ENCODE measurements at regions not wholly inside any gene's neighbourhood (a gene's known extent, or its start where the extent isn't known, plus 50 kb on each side); places are given as distances from the start of the nearest gene placed in this dataset.

DNA sequence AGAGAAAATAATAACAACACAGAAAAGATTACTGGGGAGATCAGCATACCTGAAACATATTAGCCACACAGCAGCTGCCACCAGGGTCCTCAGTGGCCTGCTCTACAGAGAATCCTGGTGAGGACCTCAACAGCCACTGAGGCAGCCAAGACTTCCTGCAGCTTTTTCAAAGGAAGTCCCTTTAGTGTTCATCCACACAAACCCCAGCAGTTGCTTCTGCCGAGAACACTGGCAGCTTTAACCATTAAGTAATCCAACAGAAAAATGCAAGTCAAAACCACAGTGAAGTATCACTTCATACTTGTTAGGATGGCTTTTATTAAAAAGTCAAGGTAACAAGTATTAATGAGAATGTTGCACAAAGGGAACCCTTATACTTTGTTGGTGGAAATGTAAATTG is 542.0 kb upstream of the GCFC2 start:
- no peaks in the 10 kb centered on the region for H3K27me3 ChIP-seq (ENCODE audit: insufficient read depth, low read length, poor library complexity, severe bottlenecking)
- H3K36me3 ChIP-seq (ENCODE audit: insufficient read depth, low read length): no peaks in the 10 kb centered on the region
- H3K9me2 ChIP-seq (replicated peaks; ENCODE audit: low read depth, low read length): no peaks in the 10 kb centered on the region
- H3K9ac ChIP-seq (ENCODE audit: low read depth, low read length, poor library complexity, severe bottlenecking): no peak overlapping the region
- no peaks in the 10 kb centered on the region for H3F3A ChIP-seq (ENCODE audit: low read depth)
- H3K4me3 ChIP-seq (ENCODE audit: low read length, poor library complexity, severe bottlenecking): no peak overlapping the region
- no peaks in the 10 kb centered on the region for H3K9me3 ChIP-seq (ENCODE audit: insufficient read depth, low read depth, low read length)
- no peaks in the 10 kb centered on the region for H3K79me2 ChIP-seq (ENCODE audit: insufficient read depth, low read length)
- H2AFZ ChIP-seq (ENCODE audit: low read length): no peak overlapping the region
- H4K20me1 ChIP-seq (ENCODE audit: insufficient read depth, low read length, poor library complexity, severe bottlenecking): no peaks in the 10 kb centered on the region
- no peak overlapping the region for H3K4me2 ChIP-seq (ENCODE audit: low read depth, low read length, poor library complexity, severe bottlenecking)
- no peaks in the 10 kb centered on the region for H3K4me1 ChIP-seq (ENCODE audit: insufficient read depth, low read length, poor library complexity, severe bottlenecking)
- TF ChIP-seq CTCF (conservative IDR thresholded peaks at IDR 0.05; ENCODE audit: low read length) (no peak), EZH2phosphoT487 (IDR thresholded peaks at IDR 0.05; ENCODE audit: borderline replicate concordance) (no peak)

GRCh38 chr2:76251342-76251741 is 540.6 kb upstream of the GCFC2 start:
- H3K79me2 ChIP-seq (ENCODE audit: insufficient read depth, low read length): no peaks in the 10 kb centered on the region
- TF ChIP-seq CTCF (conservative IDR thresholded peaks at IDR 0.05; ENCODE audit: low read length) (no peak), EZH2phosphoT487 (IDR thresholded peaks at IDR 0.05; ENCODE audit: borderline replicate concordance) (no peak)
- no peak overlapping the region for H3K4me2 ChIP-seq (ENCODE audit: low read depth, low read length, poor library complexity, severe bottlenecking)

DNA sequence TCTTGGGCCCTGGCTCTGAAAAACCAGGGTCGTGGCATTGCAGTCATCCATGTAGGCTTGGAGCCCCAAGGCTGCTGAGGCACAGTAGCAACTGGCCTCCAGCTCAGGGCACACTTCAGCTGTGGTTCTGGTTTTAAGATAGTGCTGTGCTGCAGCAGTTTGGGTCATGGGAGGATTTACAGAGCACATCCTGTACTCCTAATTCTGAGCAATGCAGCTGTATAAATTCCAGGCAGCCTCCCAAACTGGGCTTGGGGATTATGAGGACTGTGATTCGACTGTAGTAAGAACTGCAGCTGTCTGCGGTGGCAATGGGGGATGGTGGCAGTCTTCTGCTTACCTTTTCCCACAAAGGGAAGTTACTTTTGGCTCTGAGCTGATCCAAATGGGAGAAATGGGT is 536.3 kb upstream of the GCFC2 start:
- H3K27me3 ChIP-seq (ENCODE audit: insufficient read depth, low read length, poor library complexity, severe bottlenecking): no peaks in the 10 kb centered on the region
- H3F3A ChIP-seq (ENCODE audit: low read depth): no peaks in the 10 kb centered on the region
- H3K9ac ChIP-seq (ENCODE audit: low read depth, low read length, poor library complexity, severe bottlenecking): no peak overlapping the region
- H3K4me3 ChIP-seq (ENCODE audit: low read length, poor library complexity, severe bottlenecking): no peak overlapping the region
- no peaks in the 10 kb centered on the region for H3K4me1 ChIP-seq (ENCODE audit: insufficient read depth, low read length, poor library complexity, severe bottlenecking)
- TF ChIP-seq CTCF (conservative IDR thresholded peaks at IDR 0.05; ENCODE audit: low read length) (no peak), EZH2phosphoT487 (IDR thresholded peaks at IDR 0.05; ENCODE audit: borderline replicate concordance) (no peak)
- no peaks in the 10 kb centered on the region for H4K20me1 ChIP-seq (ENCODE audit: insufficient read depth, low read length, poor library complexity, severe bottlenecking)
- H2AFZ ChIP-seq (ENCODE audit: low read length): no peak overlapping the region
- no peaks in the 10 kb centered on the region for H3K79me2 ChIP-seq (ENCODE audit: insufficient read depth, low read length)
- no peaks in the 10 kb centered on the region for H3K9me2 ChIP-seq (replicated peaks; ENCODE audit: low read depth, low read length)
- no peaks in the 10 kb centered on the region for H3K36me3 ChIP-seq (ENCODE audit: insufficient read depth, low read length)
- no peaks in the 10 kb centered on the region for H3K9me3 ChIP-seq (ENCODE audit: insufficient read depth, low read depth, low read length)
- H3K4me2 ChIP-seq (ENCODE audit: low read depth, low read length, poor library complexity, severe bottlenecking): no peak overlapping the region

More at GRCh38 chr2:76251342-76251741, 540.6 kb upstream of the GCFC2 start:
- H3K27me3 ChIP-seq (ENCODE audit: insufficient read depth, low read length, poor library complexity, severe bottlenecking): no peaks in the 10 kb centered on the region
- no peaks in the 10 kb centered on the region for H3K9me3 ChIP-seq (ENCODE audit: insufficient read depth, low read depth, low read length)
- H3K4me1 ChIP-seq (ENCODE audit: insufficient read depth, low read length, poor library complexity, severe bottlenecking): no peaks in the 10 kb centered on the region
- H3F3A ChIP-seq (ENCODE audit: low read depth): no peaks in the 10 kb centered on the region
- H4K20me1 ChIP-seq (ENCODE audit: insufficient read depth, low read length, poor library complexity, severe bottlenecking): no peaks in the 10 kb centered on the region
- H2AFZ ChIP-seq (ENCODE audit: low read length): no peak overlapping the region
- H3K9me2 ChIP-seq (replicated peaks; ENCODE audit: low read depth, low read length): no peaks in the 10 kb centered on the region
- H3K4me3 ChIP-seq (ENCODE audit: low read length, poor library complexity, severe bottlenecking): no peak overlapping the region
- no peaks in the 10 kb centered on the region for H3K36me3 ChIP-seq (ENCODE audit: insufficient read depth, low read length)
- no peak overlapping the region for H3K9ac ChIP-seq (ENCODE audit: low read depth, low read length, poor library complexity, severe bottlenecking)
